ENCODE measurements at regions not wholly inside any gene's neighbourhood (a gene's known extent, or its start where the extent isn't known, plus 50 kb on each side); places are given as distances from the start of the nearest gene placed in this dataset.

- no peak overlapping the region for H3K27ac ChIP-seq
- TF ChIP-seq CTCF (conservative IDR thresholded peaks at IDR 0.05), result no peak
Observed at GRCh38 chr22:34283844-34284243, 363.6 kb upstream of the LARGE1 start.

- H3K27ac ChIP-seq, result no peak overlapping the region
- TF ChIP-seq CTCF (conservative IDR thresholded peaks at IDR 0.05), result no peak
Observed at GRCh38 chr22:34293324-34293723, 373.0 kb upstream of the LARGE1 start.

GRCh38 chr22:34294476-34294875, 374.2 kb upstream of the LARGE1 start:
- no peak for TF ChIP-seq CTCF (conservative IDR thresholded peaks at IDR 0.05)
- no peak overlapping the region for H3K27ac ChIP-seq

- no peak for TF ChIP-seq CTCF (conservative IDR thresholded peaks at IDR 0.05)
- no peak overlapping the region for H3K27ac ChIP-seq
Observed at GRCh38 chr22:34294986-34295385, 374.7 kb upstream of the LARGE1 start.

DNA sequence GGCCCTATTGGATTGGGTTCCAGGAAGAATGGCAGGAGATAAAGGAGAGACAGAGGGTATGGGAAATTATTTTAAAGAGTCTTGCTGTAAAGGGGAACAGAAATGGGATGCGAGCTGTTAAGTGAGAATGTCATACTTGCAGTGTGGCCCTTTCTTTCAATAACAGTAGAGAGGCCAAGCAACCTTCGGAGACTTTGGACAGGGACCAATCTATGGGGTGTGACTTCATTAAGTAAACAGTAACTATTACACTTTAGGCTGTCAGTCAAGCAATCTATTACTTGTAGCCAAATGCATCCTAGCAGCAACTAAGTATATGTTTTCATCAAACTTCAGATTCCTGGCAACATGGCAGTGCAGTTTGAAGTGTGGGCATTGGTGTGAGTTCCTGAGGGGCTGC, 376.2 kb upstream of the LARGE1 start:
- H3K27ac ChIP-seq, result no peak overlapping the region
- no peak for TF ChIP-seq CTCF (conservative IDR thresholded peaks at IDR 0.05)

DNA sequence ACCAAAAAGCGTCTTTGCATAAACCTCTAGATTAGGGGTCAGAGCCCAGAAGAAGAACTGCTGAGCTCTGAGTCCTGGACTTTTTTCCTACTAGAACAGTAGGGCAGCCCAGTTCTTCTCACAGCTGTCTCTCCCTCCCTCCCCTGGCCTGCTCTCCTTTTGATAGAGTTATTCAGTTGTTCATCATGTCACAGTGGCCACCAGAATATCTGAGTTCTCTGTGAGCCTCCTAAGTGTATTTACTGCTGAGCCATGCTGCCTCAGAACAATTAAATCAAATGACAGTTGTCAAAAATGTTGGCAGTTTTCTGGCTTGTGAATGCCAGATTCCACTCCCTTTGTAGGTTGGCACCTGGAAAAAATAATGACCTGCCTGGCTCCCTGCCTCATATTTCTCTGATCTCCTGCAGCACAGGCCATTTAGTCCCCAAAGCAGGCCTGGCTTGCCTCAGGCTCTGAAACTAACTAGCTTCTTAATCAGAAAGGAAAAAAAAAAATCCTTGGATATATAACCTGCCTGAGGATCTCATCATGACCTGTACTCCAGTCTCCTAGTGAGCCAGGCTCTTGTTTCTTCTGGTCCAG, 377.4 kb upstream of the LARGE1 start:
- no peak overlapping the region for H3K27ac ChIP-seq
- TF ChIP-seq CTCF (conservative IDR thresholded peaks at IDR 0.05), result no peak

DNA sequence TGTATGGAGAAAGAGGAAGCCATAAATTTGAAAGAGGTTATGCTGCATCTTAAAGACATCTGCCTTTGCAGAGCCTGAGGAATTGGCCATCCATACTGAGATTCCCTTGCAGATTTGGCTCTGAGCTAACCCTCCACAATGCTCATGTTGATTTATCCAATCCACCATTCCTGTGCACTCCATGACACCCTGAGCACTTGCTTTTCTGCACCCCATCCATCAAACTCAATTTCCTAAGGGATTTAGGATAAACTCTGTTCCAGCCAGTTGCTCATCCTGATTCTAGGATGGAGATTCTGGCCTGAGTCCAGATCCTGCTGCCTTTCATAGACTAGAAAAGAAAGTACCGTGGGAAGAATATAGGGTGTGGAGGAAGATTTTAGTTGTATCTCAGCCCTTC, 379.2 kb upstream of the LARGE1 start:
- TF ChIP-seq CTCF (conservative IDR thresholded peaks at IDR 0.05), result no peak
- no peak overlapping the region for H3K27ac ChIP-seq
